ENCODE measurements at regions not wholly inside any gene's neighbourhood (a gene's known extent, or its start where the extent isn't known, plus 50 kb on each side); places are given as distances from the start of the nearest gene placed in this dataset.
"Not testable (repeated sequence)": the region's sequence is repeated elsewhere in the genome, so short reads cannot be mapped to it uniquely, and the experiment has no call there.

GRCh38 chr6:99712519-99712918, 105.9 kb downstream of the PRDM13 start (continued):
- TF ChIP-seq TP53 (CRISPR knock-in tag; IDR thresholded peaks at IDR 0.05) = no peak
- no peak for TF ChIP-seq NR2C2 (CRISPR knock-in tag; IDR thresholded peaks at IDR 0.05)
- no peak for TF ChIP-seq E2F4 (CRISPR knock-in tag; IDR thresholded peaks at IDR 0.05; ENCODE audit: borderline replicate concordance, low read depth)
- no peak for TF ChIP-seq FOXK1 (CRISPR knock-in tag; IDR thresholded peaks at IDR 0.05)

GRCh38 chr6:99722043-99722442, 115.4 kb downstream of the PRDM13 start:
- ATAC-seq; H3K4me3 Mint-ChIP-seq; POLR2A ChIA-PET; CTCF ChIA-PET; DNase-seq (ENCODE audit: low spot score); H3K4me1 Mint-ChIP-seq; H3K27ac Mint-ChIP-seq: not testable (repeated sequence)
- peaks cover 37% of the 10 kb centered on the region for H3K9me3 Mint-ChIP-seq
- H3K36me3 Mint-ChIP-seq = peaks cover 11% of the 10 kb centered on the region
- H3K27me3 Mint-ChIP-seq (ENCODE audit: low read depth) = peaks cover 21% of the 10 kb centered on the region

GRCh38 chr6:99730237-99730636, 123.6 kb downstream of the PRDM13 start:
- CTCF ChIA-PET; POLR2A ChIA-PET; H3K9me3 Mint-ChIP-seq; H3K27ac Mint-ChIP-seq; H3K27me3 Mint-ChIP-seq (ENCODE audit: low read depth); ATAC-seq; DNase-seq (ENCODE audit: low spot score); H3K36me3 Mint-ChIP-seq; H3K4me3 Mint-ChIP-seq; H3K4me1 Mint-ChIP-seq: not testable (repeated sequence)

GRCh38 chr6:99736302-99736701, 129.7 kb downstream of the PRDM13 start:
- no peaks in the 10 kb centered on the region for H3K4me1 Mint-ChIP-seq
- ChIA-PET CTCF (interaction anchor here (2.5 kb wide), 1 partner anchor 9 kb away, joined by 9 read pairs; no protein-coding TSS in a partner anchor), POLR2A (no interaction called here)
- DNase-seq (ENCODE audit: low spot score) = peak; percentile 17
- no peak for TF ChIP-seq ZBTB43 (CRISPR knock-in tag; IDR thresholded peaks at IDR 0.05)
- TF ChIP-seq TEAD1 (CRISPR knock-in tag; IDR thresholded peaks at IDR 0.05) = no peak
- no peak for TF ChIP-seq ZNF232 (CRISPR knock-in tag; IDR thresholded peaks at IDR 0.05)
- TF ChIP-seq NFYB (CRISPR knock-in tag; conservative IDR thresholded peaks at IDR 0.05; ENCODE audit: low read depth) = no peak
- TF ChIP-seq MYBL2 (CRISPR knock-in tag; IDR thresholded peaks at IDR 0.05) = no peak
- no peak for TF ChIP-seq ZNF138 (CRISPR knock-in tag; conservative IDR thresholded peaks at IDR 0.05)
- no peak for TF ChIP-seq GABPB1 (CRISPR knock-in tag; IDR thresholded peaks at IDR 0.05)
- TF ChIP-seq ZNF423 (CRISPR knock-in tag; IDR thresholded peaks at IDR 0.05) = no peak
- no peak for TF ChIP-seq FOXP1 (CRISPR knock-in tag; IDR thresholded peaks at IDR 0.05; ENCODE audit: borderline replicate concordance)
- no peak for TF ChIP-seq MAX (CRISPR knock-in tag; IDR thresholded peaks at IDR 0.05)
- TF ChIP-seq SMAD4 (CRISPR knock-in tag; IDR thresholded peaks at IDR 0.05) = no peak
- TF ChIP-seq ZNF416 (CRISPR knock-in tag; IDR thresholded peaks at IDR 0.05) = no peak
- no peak for TF ChIP-seq PRDM15 (CRISPR knock-in tag; IDR thresholded peaks at IDR 0.05)
- no peak for TF ChIP-seq E2F5 (CRISPR knock-in tag; IDR thresholded peaks at IDR 0.05)
- no peak for TF ChIP-seq ERG (CRISPR knock-in tag; IDR thresholded peaks at IDR 0.05)
- TF ChIP-seq MXD4 (CRISPR knock-in tag; IDR thresholded peaks at IDR 0.05; ENCODE audit: borderline replicate concordance) = no peak
- TF ChIP-seq IRF2 (CRISPR knock-in tag; IDR thresholded peaks at IDR 0.05; ENCODE audit: borderline replicate concordance, low read depth) = no peak
- H3K27ac Mint-ChIP-seq = no peak overlapping the region
- no peaks in the 10 kb centered on the region for H3K9me3 Mint-ChIP-seq
- no peaks in the 10 kb centered on the region for H3K36me3 Mint-ChIP-seq
- ATAC-seq = peak; percentile 82
- H3K27me3 Mint-ChIP-seq (ENCODE audit: low read depth) = peaks cover 14% of the 10 kb centered on the region
- no peak overlapping the region for H3K4me3 Mint-ChIP-seq
